NCI-H2081 (cell line): ENCODE measurements at regions not wholly inside any gene's neighbourhood (a gene's known extent, or its start where the extent isn't known, plus 50 kb on each side); places are given as distances from the start of the nearest gene placed in this dataset.

Experiments used
- DNase-seq, 2 experiments: peaks; one replicate each; lab custom pipeline; 2025; lab: John Stamatoyannopoulos, UW

DNA sequence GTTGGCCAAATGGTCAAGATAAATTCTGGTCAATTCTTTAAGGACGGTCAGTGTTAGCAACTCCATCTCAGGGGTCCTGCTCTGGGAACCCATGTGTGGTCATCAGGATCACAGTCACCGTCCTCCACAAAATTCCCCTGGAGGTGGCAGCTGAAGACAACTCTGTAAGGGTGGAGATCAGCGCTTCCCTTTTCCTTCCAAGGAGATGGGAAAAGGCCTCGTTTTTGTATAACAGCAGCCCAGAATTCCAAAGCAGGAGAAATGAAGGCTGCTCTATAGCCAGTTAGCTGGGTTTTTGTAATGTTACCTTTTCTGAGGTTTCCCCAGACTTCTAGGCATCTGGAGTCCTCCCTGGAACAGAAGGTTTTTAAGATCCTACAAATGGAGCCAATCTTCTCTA lies 334.8 kb downstream of the MYCN start:
- DNase-seq: no peak

DNA sequence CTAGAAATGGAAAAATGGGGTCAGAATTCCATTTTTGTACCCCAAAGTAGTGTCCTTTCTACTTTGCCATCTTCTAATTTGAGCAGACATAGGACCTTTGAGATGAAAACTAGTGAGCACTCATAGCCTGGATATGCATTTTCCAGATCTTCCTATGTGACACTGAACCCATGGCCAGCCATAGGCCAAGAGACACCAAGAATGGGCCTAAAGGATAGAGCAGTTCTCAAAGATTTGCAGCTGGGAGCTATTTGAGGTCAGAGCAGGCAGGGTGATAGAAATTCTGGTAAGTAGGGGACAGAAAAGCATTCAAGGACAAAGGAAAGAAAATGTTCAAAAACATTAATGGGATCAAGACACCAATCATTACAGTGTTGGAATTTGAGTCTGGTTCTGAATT lies 332.8 kb downstream of the MYCN start:
- no peak for DNase-seq

DNA sequence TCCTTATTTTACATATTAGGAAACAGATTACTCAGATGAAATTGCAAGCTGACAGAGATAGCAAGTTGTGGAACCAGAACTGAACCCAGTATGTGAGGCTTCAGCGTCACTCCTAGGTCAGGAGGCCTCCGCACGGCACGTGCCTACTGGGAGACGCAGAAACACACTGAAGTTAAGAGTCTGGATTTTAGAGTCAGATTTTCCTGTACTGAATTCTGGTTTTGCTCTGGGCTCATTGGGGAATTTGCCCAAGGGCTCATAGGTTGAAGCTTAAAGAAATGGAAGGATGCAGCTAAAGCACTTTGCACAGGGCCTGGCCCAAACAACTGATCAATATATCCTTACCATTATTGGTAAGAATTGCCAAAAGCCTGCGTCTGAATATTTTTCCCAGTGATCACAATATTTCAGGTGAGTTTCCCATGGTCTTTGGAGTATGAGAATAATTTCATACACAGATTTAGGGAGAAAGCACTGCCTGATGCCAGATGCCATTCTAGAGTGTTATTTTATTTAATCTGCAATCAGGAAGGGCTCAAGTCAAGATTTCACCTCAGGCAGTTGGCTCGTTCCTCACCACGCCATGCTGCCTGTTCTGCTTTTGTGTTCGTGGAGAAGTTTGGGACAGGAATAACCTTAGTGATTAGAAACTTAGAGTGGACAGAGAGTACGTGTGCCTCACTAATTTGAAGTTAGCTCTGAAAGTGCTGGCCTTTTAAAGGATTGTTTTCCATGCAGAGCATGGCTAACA lies 331.9 kb downstream of the MYCN start:
- no peak for DNase-seq

DNA sequence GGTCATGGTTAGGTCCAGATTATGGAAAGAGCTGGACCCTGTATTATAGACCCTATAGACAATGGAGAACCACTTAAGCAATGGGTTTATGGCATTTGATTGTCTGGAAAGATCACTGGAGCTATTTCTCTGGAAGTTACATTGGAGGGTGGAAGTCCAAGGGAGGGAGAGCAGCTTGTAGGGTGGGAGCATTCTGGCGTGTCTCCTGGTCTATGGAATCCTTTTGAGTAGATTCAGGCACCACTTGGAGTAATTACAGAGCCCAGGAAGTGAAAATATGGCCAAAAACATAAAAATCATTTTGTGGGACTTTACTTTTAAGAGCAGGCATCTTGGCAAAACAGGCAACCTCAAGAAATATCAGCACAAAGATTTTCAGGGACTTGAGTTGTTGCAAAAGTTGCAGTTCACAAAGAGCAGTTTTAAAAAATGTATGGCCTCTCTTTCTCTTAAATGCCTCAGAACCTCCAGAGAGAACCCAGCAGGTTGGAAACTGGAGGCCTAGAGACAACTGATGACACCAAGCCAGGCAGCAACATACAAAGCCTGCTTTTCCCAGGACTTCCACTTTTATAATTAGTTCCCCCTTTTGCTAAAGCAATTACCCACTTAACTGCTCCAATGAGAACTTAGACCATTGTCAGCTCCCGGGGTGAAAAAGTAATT lies 331.0 kb downstream of the MYCN start:
- no peak for DNase-seq

DNA sequence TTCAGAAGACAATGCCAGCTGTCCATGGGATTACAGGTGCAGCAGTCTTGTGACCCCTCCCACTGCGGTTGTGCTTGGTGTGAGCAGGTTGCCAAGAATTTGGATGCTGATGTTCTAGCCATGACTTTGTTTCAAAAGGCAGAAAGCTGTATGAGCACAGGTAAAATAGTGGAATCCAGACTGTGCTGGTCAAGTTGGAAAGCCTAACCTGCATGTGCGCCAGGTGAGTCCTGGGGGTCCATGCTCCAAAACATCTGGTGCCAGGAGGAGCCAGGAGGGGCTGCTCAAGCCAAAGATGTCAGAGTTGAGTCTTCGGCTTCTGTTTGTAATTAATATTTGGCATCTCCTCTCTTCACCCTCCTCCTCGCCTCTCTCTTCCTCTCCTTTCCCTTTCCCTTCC lies 330.1 kb downstream of the MYCN start:
- no peak for DNase-seq

DNA sequence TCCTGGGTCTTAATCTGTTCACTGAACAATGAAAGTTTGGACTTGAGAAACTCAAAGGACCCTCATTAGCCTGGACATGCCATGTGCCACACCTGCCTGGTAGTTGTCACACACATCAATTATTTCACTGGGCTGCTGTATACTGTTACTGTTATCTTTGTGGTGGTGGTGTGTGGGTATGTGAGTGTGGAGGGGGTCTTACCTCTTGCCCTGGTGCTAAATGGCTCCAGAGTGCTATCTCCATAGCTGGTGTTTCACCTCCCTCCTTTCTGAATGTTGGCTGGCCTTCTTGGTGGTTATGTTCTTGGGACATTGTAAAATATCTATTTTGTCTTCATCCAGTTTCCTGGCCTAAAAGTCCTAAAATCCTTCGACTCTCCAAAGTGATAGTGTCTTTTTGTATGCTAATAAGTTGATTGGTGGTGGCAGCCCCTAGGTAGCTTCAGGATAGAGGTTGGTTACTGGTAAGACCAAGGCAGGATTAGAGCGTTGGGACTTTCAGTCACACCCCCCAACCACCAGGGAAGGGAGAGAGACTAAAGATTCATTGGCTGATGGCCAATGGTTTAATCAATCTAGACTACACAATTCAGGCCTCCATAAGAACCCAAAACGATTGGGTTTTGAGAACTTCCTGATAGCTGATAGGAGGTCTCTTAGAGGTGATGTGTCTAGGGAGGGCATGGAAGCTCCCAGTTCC lies 328.1 kb downstream of the MYCN start:
- no peak for DNase-seq

DNA sequence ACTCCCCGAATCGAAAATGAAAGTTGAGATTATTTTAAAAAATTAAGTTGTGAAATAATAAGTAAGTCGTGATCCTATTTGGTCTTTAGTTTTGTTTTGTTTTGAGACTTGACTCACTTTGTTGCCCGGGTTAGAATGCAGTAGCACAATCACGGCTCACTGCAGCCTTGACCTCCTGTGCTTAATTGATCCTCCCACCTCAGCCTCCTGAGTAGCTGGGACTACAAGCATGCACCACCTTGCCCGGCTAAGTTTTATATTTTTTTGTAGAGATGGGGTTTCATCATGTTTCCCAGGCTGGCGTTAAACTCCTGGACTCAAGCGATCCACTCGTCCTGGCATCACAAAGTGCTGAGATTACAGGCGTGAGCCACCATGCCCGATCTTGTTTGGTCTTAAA lies 326.2 kb downstream of the MYCN start:
- DNase-seq: no peak

DNA sequence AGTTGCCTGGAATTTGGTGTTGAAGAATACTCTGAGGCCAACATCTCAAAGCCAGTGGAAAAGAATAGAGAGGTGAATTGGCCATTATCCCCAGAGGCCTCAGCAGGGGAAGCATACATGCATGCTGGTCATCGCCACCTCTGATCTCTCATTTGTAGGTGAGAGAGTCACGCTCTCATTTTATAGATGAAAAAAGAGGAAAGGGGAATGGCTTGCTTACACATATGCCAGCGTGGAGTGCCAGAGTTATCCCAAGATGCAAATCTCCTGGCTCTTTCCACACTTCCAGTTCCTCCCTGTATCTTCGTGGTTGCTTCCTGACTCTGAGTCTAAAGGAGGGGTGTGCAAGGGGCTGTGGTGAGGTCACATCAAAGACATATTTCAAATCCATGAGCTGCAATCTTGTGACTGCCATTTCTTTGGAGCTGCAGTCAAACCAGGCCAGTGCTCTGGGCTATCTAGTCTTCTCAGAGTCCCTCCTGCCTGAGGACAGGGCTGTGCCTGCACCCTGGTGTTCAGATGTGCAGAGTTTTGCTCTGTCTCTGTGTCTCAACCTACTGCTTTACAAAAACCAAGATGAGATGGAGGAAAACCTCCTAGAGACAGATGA lies 324.7 kb downstream of the MYCN start:
- DNase-seq: no peak

DNA sequence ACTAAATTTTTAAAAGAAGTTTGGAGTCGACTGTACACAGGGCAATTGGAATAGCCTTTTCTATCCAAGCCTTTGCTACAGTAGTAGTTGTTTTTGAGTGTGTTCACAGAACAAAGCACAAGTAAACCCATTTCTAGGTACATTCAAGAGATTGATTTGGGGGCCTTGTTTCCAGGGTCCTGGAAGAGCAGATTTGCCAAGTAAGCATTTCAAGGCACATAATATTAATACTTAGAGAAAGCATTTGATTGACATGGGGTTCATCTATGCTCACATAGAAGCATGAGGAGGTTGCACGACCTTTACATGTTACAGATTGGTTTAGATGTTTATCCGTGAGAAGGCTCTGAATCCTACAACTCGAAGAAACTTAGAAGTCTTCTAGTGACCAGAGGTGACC lies 324.1 kb downstream of the MYCN start:
- no peak for DNase-seq

DNA sequence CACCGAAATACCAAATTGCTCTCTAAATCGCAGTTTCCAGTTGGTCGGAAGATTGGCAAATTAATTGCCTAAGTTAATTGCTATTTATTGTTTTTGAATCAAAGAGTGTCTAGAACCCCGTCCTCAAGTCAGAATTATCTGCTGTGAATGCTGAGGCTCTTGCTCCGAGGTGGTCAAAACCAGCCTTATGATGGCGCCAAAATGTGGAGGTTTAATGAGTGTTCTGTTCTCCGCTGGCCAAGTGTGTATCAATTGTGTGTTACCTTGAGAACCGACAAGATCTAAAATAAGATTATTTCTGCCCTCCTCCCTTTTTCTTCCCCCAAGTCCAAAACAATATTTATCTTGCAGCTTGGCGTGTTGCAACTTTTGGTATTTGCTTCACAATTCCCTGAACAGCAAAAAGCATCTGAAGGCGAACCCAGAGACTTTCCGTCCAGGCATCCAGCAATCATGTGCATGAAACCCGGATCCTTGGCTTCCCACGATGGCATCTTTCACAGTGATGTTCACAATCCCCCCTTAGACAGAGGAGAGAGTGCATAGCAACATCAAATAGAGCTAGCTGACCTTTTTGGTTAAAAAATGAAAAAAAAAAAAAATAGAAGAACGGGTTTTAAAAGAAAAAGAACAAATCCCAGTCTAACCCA lies 323.0 kb downstream of the MYCN start:
- DNase-seq: no peak

DNA sequence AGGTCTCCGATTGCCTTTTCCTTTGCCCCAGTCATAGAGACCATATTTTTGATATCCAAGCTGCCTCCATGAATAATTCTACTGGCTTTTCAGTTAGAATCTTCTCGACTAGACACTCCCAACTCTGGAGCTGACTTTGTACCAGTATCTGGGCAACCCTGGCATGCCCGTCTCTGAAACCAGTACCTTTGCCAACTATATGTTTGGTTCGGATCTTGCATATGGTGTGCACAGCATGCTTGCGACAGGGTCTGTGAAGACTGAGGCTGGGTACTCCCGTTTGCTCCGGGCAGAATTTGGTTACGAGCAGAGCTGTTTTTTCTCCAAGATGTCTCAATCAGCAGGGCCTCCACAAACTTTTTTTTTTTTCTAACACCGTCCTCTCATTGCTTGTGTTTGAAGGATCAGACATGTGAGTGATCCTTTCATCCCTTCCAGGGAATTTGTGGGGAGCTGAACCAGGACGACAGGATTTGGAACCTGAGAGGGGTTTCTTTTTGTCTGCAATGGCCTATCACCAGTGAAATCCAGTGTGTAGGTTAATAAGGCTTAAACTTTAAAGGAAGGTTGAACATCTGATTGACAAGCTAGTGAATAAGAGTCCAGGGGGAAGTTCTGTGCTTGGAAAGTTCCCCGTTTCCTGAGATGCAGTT lies 322.3 kb downstream of the MYCN start:
- DNase-seq: no peak

DNA sequence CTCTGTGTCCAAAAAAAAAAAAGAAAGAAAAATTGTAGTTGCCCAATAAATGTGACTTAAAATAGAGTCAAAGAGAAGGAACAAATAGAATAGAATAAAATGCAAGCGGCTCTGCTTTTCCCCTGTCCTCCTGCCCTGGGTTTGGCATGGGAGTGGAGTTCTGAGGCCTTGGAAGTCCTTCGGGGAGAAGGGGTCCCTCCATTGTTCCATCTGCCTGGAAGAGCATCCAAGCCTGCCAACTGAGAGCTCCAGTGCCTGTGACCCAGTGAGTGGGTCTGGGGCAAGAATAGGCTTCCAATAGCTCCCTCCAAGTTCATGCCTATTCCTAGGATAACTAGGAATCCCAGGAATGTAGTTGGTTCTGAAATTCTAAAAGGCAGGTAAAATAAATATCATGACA lies 321.4 kb downstream of the MYCN start:
- DNase-seq: no peak

DNA sequence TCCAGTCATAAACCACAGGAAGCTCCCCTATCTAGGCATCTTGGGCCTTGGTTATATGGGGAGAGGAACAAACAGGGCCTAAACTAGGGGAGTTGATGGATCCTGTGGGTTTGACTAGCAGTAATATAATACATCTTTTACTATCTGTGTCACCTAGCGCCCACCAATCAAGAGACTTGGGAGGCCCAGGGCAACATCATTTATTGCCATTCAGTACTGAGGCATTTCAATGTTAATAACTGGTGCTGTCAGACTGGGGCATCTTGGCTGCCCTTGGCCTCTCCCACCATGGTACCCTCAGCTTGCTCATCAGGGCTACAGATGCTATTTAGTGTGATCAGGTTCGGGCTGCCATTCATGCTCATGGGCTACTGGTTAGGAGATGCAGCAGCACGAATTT lies 320.7 kb downstream of the MYCN start:
- DNase-seq: no peak

DNA sequence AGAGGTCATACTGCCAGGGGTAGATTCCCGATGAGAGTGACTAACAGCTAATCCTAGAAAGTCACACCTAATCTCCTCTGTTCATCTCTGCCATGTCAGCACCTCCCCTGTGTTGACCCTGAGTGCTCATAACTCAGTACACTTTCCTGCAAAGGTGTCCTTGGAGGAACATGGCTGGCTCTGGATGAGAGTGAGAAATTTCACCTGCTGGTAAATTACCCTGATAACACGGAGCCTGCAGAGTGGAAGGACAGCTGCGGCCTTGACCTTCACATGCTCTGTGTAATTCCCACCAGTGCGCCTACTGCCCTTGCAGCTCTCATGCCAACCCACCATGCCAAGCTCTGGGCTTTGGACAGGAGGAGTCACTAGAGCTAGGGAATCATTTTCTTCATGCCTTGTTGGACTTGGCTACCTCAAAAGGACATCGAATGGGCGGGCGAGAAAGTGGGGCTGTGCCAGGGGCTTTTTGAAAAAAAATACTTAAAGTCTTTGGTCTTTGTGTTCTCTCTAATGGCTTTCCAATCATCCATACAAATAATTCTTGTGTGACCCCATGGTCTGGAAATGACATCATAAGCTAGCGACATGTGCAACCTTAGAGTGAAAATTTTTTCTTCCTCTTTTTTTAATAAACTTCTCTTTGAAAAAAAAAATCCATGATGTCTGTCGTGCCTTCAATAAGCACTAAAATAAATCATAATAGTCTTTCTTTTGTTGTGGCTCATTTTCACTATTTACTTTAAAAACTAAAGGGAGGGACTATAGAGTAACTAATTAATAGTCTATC lies 319.9 kb downstream of the MYCN start:
- no peak for DNase-seq

DNA sequence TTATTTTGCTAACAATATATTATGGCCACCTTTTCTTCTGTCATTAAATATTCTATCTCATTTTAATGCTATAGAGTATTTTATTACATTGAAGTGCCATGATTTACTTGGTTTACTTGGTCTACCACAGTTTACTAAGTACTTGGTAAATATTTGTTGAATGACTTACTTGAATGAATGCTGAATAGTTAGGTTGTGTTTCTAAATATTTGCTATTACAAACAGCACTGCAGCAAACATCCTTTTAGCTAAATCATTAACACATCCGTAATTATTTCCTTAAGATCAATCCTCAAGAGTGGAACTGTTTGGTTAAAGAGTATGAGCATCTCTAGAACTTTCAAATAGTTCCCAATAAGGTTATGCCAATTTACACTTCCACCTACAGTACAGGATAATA lies 318.7 kb downstream of the MYCN start:
- no peak for DNase-seq

DNA sequence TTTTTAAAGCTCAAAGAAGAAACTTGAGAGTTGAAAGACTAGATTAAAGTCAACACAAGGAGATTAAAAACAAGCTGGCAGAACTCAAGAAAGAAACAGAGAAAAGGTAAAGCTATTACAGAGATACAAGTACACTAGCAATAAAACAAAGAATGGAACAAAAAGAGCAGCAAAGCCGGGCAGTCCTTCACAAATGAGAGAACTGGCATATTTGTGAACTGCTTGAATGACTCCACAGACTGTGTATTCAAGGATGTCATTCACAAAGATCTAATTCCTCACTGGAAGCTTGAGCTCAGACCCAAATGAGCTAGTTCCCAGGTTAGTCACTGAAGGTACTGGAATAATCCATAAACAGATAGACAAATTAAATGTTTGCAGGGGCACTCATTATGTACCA lies 318.0 kb downstream of the MYCN start:
- DNase-seq: no peak

DNA sequence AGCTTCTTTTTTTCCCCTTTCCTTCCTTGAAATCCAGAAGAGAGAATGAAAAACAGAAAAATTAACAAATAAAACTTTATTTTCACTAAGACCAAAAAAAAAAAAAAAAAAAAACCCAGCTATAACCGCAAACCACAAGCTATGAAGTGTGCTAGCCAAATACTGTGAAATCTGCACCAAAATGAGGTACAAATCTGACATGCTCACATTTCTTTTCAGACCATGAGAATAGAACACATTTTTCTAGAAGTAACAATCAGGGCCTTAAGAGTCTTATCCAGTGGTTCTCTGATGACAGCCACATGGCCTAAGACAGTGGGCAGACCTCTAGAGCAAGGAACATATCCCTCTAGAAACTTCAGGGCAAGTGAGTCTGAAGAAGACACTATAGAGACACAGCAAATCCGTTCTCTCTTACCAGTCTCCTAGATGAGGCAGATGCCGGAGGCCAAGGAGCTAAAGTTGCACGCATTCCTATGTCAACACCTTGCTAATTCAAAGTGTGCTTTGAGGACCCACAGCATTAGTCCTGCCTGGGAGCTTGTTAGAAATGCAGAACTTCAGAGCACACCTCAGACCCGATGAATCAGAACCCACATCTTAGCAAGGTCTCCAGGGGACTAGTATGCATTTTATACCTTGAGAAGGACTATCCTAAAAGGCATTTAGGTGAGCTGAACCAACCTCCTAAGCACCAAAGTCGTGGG lies 317.1 kb downstream of the MYCN start:
- DNase-seq: no peak

DNA sequence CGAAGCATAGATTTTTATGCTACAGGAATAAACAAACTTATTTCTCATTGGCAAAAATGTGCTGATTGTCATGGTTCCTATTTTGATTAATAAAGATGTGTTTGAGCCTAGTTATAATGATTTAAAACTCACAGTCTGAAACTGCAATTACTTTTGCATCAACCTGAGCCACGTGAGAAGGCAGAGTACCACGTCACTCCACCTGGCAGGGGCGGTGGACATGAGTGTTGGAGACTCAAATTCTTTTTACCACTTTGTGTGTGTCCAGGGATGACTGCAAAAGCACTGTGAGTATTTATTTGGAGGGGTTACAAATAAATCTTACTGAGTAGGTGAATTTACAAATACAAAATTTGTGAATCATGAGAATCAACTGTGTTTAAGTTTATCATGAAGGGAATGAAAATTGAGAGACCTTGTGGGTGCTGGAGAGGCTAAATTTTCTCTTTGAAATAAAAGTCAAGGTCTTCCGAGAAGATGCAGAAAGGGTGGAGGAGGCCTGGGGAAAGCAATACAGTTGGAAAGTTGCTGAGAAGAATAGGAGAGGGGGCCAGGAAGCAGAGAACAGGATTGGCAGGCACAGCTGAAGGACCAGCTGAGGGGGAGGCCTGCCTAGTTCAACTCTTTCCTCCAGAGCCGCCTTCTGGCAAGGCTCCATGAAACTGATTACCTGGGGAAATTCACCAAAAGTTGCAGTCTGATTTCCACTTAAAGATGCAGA lies 316.4 kb downstream of the MYCN start:
- no peak for DNase-seq

DNA sequence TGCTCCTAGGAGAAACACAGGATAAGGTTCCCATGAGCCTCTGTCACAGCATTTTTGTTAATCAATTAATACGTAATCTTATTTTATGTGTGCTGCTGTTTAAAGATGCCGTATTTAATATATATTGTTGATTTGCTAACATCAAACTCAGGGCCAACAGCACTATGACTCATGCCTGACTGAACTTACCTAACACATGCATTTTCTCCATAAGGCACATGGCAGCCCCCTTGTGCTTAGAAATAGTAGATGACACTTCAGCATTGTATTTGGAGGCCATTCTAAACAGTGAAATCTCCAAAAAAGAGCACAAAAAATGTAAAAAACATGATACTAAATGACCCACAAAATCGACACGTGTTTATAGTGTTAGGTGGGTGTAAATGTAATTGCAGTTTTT lies 314.8 kb downstream of the MYCN start:
- DNase-seq: no peak
